ENCODE measurements at regions not wholly inside any gene's neighbourhood (a gene's known extent, or its start where the extent isn't known, plus 50 kb on each side); places are given as distances from the start of the nearest gene placed in this dataset.

- Mint-ChIP-seq H3K4me3 (no peak overlapping the region), H3K27ac (no peak overlapping the region), H3K27me3 (ENCODE audit: low read depth) (no peaks in the 10 kb centered on the region), H3K4me1 (peaks cover 7% of the 10 kb centered on the region), H3K9me3 (peaks cover 30% of the 10 kb centered on the region), H3K36me3 (peaks cover 14% of the 10 kb centered on the region)
- POLR2A ChIA-PET, result no interaction called here
- DNase-seq (ENCODE audit: low spot score) (no peak), ATAC-seq (peak; percentile 75)
- TF ChIP-seq ZNF425 (CRISPR knock-in tag; conservative IDR thresholded peaks at IDR 0.05) (peak; percentile 95), MLX (CRISPR knock-in tag; IDR thresholded peaks at IDR 0.05) (no peak), ZNF423 (CRISPR knock-in tag; IDR thresholded peaks at IDR 0.05) (no peak), CTCF (IDR thresholded peaks at IDR 0.05) (peak; percentile 23; the same call in 1 of the 2 replicates)
- CTCF ChIA-PET, result interaction anchor here (0.6 to 1.7 kb wide), 10 partner anchors 39 to 199 kb away, joined by 3 to 41 read pairs (median 3); no protein-coding TSS in a partner anchor
These were observed 242.1 kb downstream of the CDC14C start for GRCh38 chr7:49166441-49166840.

GRCh38 chr7:49172639-49173038 is 248.3 kb downstream of the CDC14C start:
- no peak for ATAC-seq
- TF ChIP-seq PREB (CRISPR knock-in tag; IDR thresholded peaks at IDR 0.05; ENCODE audit: borderline replicate concordance), result no peak
- no peak for TF ChIP-seq ZNF425 (CRISPR knock-in tag; conservative IDR thresholded peaks at IDR 0.05)
- no peak for TF ChIP-seq E2F5 (CRISPR knock-in tag; IDR thresholded peaks at IDR 0.05)
- no peak for TF ChIP-seq E2F4 (CRISPR knock-in tag; IDR thresholded peaks at IDR 0.05; ENCODE audit: borderline replicate concordance, low read depth)
- no peak for TF ChIP-seq ETV6 (CRISPR knock-in tag; IDR thresholded peaks at IDR 0.05)
- TF ChIP-seq CREM (CRISPR knock-in tag; IDR thresholded peaks at IDR 0.05), result no peak
- Mint-ChIP-seq H3K27me3 (ENCODE audit: low read depth) (no peaks in the 10 kb centered on the region), H3K4me1 (peaks cover 3% of the 10 kb centered on the region; the same call in 1 of the 2 replicates), H3K36me3 (peaks cover 13% of the 10 kb centered on the region), H3K4me3 (no peak overlapping the region), H3K9me3 (peaks cover 29% of the 10 kb centered on the region), H3K27ac (no peak overlapping the region)
- DNase-seq (ENCODE audit: low spot score), result no peak
- CTCF ChIA-PET, result no interaction called here
- POLR2A ChIA-PET, result no interaction called here

- DNase-seq (ENCODE audit: low spot score) (no peak), ATAC-seq (no peak)
- Mint-ChIP-seq H3K4me1 (no peaks in the 10 kb centered on the region), H3K9me3 (peaks cover 24% of the 10 kb centered on the region), H3K27ac (no peak overlapping the region), H3K27me3 (ENCODE audit: low read depth) (no peaks in the 10 kb centered on the region), H3K36me3 (peaks cover 13% of the 10 kb centered on the region), H3K4me3 (no peak overlapping the region)
- ChIA-PET POLR2A (no interaction called here), CTCF (no interaction called here)
- no peak for TF ChIP-seq MYBL2 (CRISPR knock-in tag; IDR thresholded peaks at IDR 0.05)
- no peak for TF ChIP-seq ZNF423 (CRISPR knock-in tag; IDR thresholded peaks at IDR 0.05)
- TF ChIP-seq IRF1 (CRISPR knock-in tag; IDR thresholded peaks at IDR 0.05), result no peak
- no peak for TF ChIP-seq ELF4 (CRISPR knock-in tag; IDR thresholded peaks at IDR 0.05; ENCODE audit: low read depth)
- no peak for TF ChIP-seq ZNF263 (CRISPR knock-in tag; IDR thresholded peaks at IDR 0.05; ENCODE audit: low read depth)
- no peak for TF ChIP-seq ZNF219 (CRISPR knock-in tag; IDR thresholded peaks at IDR 0.05; ENCODE audit: borderline replicate concordance)
- TF ChIP-seq JUN (CRISPR knock-in tag; IDR thresholded peaks at IDR 0.05), result no peak
- no peak for TF ChIP-seq NFATC4 (CRISPR knock-in tag; IDR thresholded peaks at IDR 0.05)
- TF ChIP-seq MAX (CRISPR knock-in tag; IDR thresholded peaks at IDR 0.05), result no peak
- no peak for TF ChIP-seq ZNF317 (CRISPR knock-in tag; IDR thresholded peaks at IDR 0.05; ENCODE audit: borderline replicate concordance, low read depth)
- TF ChIP-seq SOX15 (CRISPR knock-in tag; IDR thresholded peaks at IDR 0.05), result no peak
These were observed 250.0 kb downstream of the CDC14C start for GRCh38 chr7:49174396-49174795.
